ENCODE measurements at regions not wholly inside any gene's neighbourhood (a gene's known extent, or its start where the extent isn't known, plus 50 kb on each side); places are given as distances from the start of the nearest gene placed in this dataset.

- no peak for TF ChIP-seq EP300 (IDR thresholded peaks at IDR 0.05)
- TF ChIP-seq, protein P1, sequence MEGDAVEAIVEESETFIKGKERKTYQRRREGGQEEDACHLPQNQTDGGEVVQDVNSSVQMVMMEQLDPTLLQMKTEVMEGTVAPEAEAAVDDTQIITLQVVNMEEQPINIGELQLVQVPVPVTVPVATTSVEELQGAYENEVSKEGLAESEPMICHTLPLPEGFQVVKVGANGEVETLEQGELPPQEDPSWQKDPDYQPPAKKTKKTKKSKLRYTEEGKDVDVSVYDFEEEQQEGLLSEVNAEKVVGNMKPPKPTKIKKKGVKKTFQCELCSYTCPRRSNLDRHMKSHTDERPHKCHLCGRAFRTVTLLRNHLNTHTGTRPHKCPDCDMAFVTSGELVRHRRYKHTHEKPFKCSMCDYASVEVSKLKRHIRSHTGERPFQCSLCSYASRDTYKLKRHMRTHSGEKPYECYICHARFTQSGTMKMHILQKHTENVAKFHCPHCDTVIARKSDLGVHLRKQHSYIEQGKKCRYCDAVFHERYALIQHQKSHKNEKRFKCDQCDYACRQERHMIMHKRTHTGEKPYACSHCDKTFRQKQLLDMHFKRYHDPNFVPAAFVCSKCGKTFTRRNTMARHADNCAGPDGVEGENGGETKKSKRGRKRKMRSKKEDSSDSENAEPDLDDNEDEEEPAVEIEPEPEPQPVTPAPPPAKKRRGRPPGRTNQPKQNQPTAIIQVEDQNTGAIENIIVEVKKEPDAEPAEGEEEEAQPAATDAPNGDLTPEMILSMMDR (IDR thresholded peaks at IDR 0.05): no peak
- TF ChIP-seq POLR2A (IDR thresholded peaks at IDR 0.05): no peak
These were observed 152.2 kb upstream of the MPDZ start for GRCh38 chr9:13431692-13432091.

All from stomach (tissue), 4 donors.